ENCODE measurements at regions not wholly inside any gene's neighbourhood (a gene's known extent, or its start where the extent isn't known, plus 50 kb on each side); places are given as distances from the start of the nearest gene placed in this dataset.
"Not testable (repeated sequence)": the region's sequence is repeated elsewhere in the genome, so short reads cannot be mapped to it uniquely, and the experiment has no call there.

GRCh38 chr5:152736906-152737305 is 331.8 kb upstream of the NMUR2 start:
- in situ Hi-C loops (cut with HindIII; ENCODE audit: low pct_unique_long_range_greater_than_20kb, low sequenced_read_pairs) = no loop called here
- no peak for DNase-seq (ENCODE audit: low read depth, low spot score)

DNA sequence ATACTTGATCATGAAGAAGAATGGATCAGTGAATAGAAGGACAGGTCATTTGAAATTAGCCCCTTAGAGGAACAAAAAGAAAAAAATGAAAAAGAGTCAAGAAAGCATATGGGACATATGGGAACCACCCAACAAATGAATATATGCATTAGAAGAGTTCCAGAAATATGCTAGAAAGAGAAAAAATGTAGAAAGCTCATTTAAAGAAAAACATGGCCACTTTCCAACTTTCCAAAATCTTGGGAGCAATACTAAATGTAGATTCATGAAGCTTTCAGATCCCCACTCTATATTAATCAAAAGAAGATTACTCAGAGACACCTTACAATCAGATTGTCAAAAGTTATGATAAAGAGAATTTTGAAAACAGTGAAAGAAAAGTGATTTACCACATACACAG is 334.8 kb upstream of the NMUR2 start:
- in situ Hi-C loops (cut with HindIII; ENCODE audit: low pct_unique_long_range_greater_than_20kb, low sequenced_read_pairs) = no loop called here
- DNase-seq (ENCODE audit: low read depth, low spot score) = no peak

GRCh38 chr5:152741126-152741525 is 336.0 kb upstream of the NMUR2 start:
- in situ Hi-C loops (cut with HindIII; ENCODE audit: low pct_unique_long_range_greater_than_20kb, low sequenced_read_pairs); DNase-seq (ENCODE audit: low read depth, low spot score): not testable (repeated sequence)

DNA sequence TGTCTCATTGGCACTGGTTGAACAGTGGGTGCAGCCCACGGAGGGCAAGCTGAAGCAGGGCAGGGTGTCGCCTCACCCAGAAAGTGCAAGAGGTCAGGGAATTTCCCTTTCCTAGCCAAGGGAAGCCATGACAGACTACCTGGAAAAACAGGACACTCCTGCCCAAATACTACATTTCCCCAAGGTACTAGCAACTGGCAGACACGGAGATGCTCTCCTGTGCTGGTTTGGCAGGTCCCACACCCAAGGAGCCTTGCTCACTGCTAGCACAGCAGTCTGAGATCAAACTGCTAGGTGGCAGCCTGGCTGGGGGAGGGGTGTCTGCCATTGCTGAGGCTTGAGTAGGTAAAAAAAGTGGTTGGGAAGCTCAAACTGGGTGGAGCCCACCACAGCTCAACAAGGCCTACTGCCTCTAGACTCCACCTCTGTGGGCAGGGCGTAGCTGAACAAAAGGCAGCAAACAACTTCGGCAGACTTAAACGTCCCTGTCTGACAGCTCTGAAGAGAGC is 382.7 kb upstream of the NMUR2 start:
- in situ Hi-C loops (cut with HindIII; ENCODE audit: low pct_unique_long_range_greater_than_20kb, low sequenced_read_pairs) = not testable (repeated sequence)

DNA sequence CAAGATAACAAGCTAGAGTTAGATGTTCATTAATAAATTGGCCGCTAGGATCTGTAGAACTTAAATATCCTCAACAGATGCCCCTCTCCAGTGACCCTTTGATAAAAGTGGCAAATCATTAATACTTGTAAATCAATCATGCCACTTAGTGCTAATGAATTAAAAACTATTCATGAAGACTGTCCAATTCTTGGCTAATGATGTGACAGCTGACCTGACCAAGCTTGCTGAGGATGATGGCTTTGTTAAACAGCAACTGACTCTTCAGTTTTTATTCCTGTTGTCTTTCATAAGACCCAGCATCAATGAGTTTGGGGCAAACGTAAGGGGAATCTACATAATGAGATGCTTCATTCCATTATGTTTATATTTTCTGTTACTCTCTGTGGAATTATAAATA is 396.8 kb upstream of the NMUR2 start:
- in situ Hi-C loops (cut with HindIII; ENCODE audit: low pct_unique_long_range_greater_than_20kb, low sequenced_read_pairs) = no loop called here
- no peak for DNase-seq (ENCODE audit: low read depth, low spot score)

More for the DNA sequence above, 382.7 kb upstream of the NMUR2 start:
- DNase-seq (ENCODE audit: low read depth, low spot score) = not testable (repeated sequence)

GRCh38 chr5:152804179-152804578 is 399.1 kb upstream of the NMUR2 start:
- no peak for DNase-seq (ENCODE audit: low read depth, low spot score)
- in situ Hi-C loops (cut with HindIII; ENCODE audit: low pct_unique_long_range_greater_than_20kb, low sequenced_read_pairs) = no loop called here

GRCh38 chr5:152811988-152812387 is 406.9 kb upstream of the NMUR2 start:
- DNase-seq (ENCODE audit: low read depth, low spot score) = no peak
- in situ Hi-C loops (cut with HindIII; ENCODE audit: low pct_unique_long_range_greater_than_20kb, low sequenced_read_pairs) = no loop called here

GRCh38 chr5:152813526-152813925 is 408.4 kb upstream of the NMUR2 start:
- no peak for DNase-seq (ENCODE audit: low read depth, low spot score)
- in situ Hi-C loops (cut with HindIII; ENCODE audit: low pct_unique_long_range_greater_than_20kb, low sequenced_read_pairs) = no loop called here

DNA sequence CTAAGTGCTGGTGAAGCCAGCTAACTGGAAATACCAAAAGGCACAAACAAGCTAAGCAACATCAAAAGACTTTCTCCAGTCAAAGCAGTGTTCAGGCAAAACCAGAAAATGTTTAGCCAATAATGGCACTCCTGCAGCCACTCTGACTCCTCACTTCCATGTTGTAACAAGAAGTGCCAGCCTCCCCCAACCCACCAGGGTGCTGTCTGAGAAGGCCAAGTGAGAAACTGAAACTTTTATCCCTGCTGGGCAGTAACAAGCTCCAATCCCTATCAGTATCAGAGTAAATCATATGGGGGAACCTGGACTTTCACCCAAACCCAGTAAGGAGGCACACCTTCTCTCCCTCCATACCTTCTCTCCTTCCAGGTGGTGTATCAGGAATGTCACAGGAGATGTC is 414.8 kb upstream of the NMUR2 start:
- no peak for DNase-seq (ENCODE audit: low read depth, low spot score)
- in situ Hi-C loops (cut with HindIII; ENCODE audit: low pct_unique_long_range_greater_than_20kb, low sequenced_read_pairs) = no loop called here

- DNase-seq (ENCODE audit: low read depth, low spot score) = no peak
- in situ Hi-C loops (cut with HindIII; ENCODE audit: low pct_unique_long_range_greater_than_20kb, low sequenced_read_pairs) = no loop called here
Measured at GRCh38 chr5:152824316-152824715, 419.2 kb upstream of the NMUR2 start.

GRCh38 chr5:152838241-152838786 is 433.2 kb upstream of the NMUR2 start:
- in situ Hi-C loops (cut with HindIII; ENCODE audit: low pct_unique_long_range_greater_than_20kb, low sequenced_read_pairs) = no loop called here
- no peak for DNase-seq (ENCODE audit: low read depth, low spot score)

DNA sequence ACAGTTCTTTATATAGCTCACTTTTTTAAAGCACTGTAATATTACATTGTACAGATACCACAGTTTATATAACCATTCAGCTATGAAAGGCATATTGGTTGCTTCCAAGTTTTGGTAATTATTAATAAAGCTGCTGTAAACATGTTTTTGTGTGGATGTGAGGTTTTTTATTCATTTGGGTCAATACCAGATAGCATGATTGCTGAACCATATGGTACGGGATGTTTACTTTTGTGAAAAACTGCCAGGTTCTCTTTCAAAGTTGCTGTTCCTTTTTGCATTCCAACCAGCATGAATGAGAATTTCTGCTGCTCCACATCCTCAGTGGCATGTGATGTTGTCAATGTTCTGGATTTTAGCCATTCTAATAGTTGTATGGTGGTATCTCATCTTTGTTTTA is 439.6 kb upstream of the NMUR2 start:
- DNase-seq (ENCODE audit: low read depth, low spot score) = no peak
- in situ Hi-C loops (cut with HindIII; ENCODE audit: low pct_unique_long_range_greater_than_20kb, low sequenced_read_pairs) = no loop called here

DNA sequence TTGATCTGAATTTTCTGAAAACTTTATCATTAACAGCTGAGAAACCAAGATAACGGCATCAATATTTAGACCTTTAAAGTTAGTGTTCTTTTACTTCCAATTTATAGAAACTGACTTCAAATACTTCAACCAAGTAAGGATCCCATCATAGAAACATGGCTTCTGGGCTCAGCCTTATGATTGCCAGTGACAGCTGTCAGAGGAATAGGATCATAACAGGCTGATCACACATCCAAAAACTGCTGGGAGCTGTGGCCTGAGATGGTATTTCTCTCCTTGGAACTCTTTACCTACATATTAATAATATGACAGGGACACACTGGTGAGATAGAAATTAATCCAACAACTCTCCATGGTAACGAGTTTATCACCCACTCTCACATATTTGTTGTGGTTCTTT is 448.3 kb upstream of the NMUR2 start:
- no peak for DNase-seq (ENCODE audit: low read depth, low spot score)
- in situ Hi-C loops (cut with HindIII; ENCODE audit: low pct_unique_long_range_greater_than_20kb, low sequenced_read_pairs) = no loop called here

DNA sequence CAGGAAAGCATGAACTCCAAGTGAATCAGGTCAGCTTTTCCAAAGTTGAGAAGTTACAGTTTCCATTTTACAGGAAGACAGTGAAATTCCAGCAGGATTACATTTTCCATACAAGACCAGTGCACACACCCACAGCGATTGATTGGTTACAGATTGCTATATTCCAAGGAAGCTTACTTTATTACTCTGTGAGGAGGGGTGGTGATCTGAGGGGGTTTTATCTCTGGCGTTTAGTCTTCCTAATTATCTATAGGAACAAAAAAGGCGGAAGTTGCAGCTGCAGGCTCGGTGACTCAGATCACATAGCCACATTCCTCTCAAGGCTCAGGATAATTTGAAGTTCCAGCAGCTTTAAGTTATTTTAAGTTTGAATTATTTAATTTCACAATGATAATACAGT is 450.4 kb upstream of the NMUR2 start:
- no peak for DNase-seq (ENCODE audit: low read depth, low spot score)

DNA sequence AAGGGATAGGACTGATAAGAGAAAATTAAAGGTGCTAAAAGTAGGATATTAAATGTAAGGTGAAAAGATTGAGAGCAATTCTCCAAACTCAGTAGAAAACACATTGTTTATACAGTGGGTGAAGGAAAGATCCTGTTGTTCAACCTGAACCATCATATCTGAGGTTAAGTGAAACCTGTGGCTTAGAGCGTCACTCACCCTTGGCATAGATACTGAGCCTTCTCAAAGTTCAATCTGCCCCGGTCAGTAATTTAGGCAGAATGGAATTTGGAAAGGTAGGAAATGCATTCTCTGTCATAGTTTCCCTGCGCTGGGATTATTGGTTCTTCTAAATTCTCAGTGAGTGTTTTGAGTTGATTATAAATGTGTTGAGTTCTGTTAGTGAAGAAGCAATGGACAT is 456.2 kb upstream of the NMUR2 start:
- no peak for DNase-seq (ENCODE audit: low read depth, low spot score)
- in situ Hi-C loops (cut with HindIII; ENCODE audit: low pct_unique_long_range_greater_than_20kb, low sequenced_read_pairs) = no loop called here

More for the DNA sequence above, 450.4 kb upstream of the NMUR2 start:
- in situ Hi-C loops (cut with HindIII; ENCODE audit: low pct_unique_long_range_greater_than_20kb, low sequenced_read_pairs) = no loop called here

GRCh38 chr5:152864447-152864846 is 459.4 kb upstream of the NMUR2 start:
- DNase-seq (ENCODE audit: low read depth, low spot score) = no peak
- in situ Hi-C loops (cut with HindIII; ENCODE audit: low pct_unique_long_range_greater_than_20kb, low sequenced_read_pairs) = no loop called here

- DNase-seq (ENCODE audit: low read depth, low spot score) = no peak
- in situ Hi-C loops (cut with HindIII; ENCODE audit: low pct_unique_long_range_greater_than_20kb, low sequenced_read_pairs) = no loop called here
Measured at GRCh38 chr5:152864991-152865390, 459.9 kb upstream of the NMUR2 start.

DNA sequence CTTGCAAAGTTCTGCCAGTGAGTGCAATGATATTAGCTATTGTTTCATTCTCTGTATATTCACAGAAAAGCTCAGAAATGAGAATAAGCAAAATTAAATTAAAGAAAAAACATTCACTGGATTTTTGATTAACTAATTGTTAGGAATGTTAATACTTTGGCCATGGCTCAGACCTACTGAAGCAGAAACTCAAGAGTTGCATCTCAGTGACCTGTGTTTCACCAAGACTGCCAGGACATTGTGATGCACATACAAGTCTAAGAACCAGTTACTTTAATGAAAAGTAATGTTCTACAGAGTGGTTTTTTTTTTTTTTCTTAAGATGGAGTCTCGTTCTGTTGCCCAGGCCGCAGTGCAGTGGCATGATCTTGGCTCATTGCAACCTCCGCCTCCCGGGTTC is 464.9 kb upstream of the NMUR2 start:
- no peak for DNase-seq (ENCODE audit: low read depth, low spot score)
- in situ Hi-C loops (cut with HindIII; ENCODE audit: low pct_unique_long_range_greater_than_20kb, low sequenced_read_pairs) = no loop called here

- no peak for DNase-seq (ENCODE audit: low read depth, low spot score)
- in situ Hi-C loops (cut with HindIII; ENCODE audit: low pct_unique_long_range_greater_than_20kb, low sequenced_read_pairs) = no loop called here
Measured at GRCh38 chr5:152882621-152883020, 477.5 kb upstream of the NMUR2 start.
